ENCODE measurements at regions not wholly inside any gene's neighbourhood (a gene's known extent, or its start where the extent isn't known, plus 50 kb on each side); places are given as distances from the start of the nearest gene placed in this dataset.
"Not testable (repeated sequence)": the region's sequence is repeated elsewhere in the genome, so short reads cannot be mapped to it uniquely, and the experiment has no call there.

GRCh38 chr6:99818161-99818560, 175.9 kb downstream of the MCHR2 start:
- no peak for DNase-seq (ENCODE audit: extremely low spot score)
- TF ChIP-seq FOXK2 (IDR thresholded peaks at IDR 0.05) (no peak), TARDBP (IDR thresholded peaks at IDR 0.05) (no peak), ELF4 (IDR thresholded peaks at IDR 0.05) (no peak), L3MBTL2 (conservative IDR thresholded peaks at IDR 0.05) (no peak)
- ChIA-PET POLR2A (no interaction called here), CTCF (no interaction called here)

DNA sequence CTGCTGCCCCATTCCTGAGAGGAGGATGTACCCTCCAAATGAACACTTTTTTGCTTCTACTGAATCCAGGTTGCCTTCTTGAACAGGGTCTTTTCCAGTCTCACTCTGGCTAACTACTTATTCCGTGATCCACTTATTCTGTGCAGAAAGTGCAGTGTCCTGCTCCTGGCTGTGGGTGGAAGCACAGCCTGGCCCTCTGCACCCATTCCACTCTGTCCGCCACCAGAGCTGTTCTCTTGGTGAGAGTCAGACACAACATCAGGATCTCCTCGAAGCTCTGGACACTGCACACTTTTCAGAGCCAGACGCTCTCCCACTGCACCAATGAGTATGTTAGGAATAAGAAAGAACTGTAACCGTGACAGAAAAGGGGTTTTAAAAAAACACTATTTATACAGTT, 174.2 kb downstream of the MCHR2 start:
- POLR2A ChIA-PET = no interaction called here
- CTCF ChIA-PET = no interaction called here
- no peak for TF ChIP-seq CTBP1 (IDR thresholded peaks at IDR 0.05; ENCODE audit: borderline replicate concordance)
- no peak for TF ChIP-seq TARDBP (IDR thresholded peaks at IDR 0.05)
- no peak for TF ChIP-seq FOXM1 (IDR thresholded peaks at IDR 0.05; ENCODE audit: borderline replicate concordance)
- TF ChIP-seq LEF1 (IDR thresholded peaks at IDR 0.05; ENCODE audit: borderline replicate concordance) = no peak
- DNase-seq (ENCODE audit: extremely low spot score) = no peak

GRCh38 chr6:99821164-99821563, 172.9 kb downstream of the MCHR2 start:
- DNase-seq (ENCODE audit: extremely low spot score) = no peak
- no peak for TF ChIP-seq SP1 (IDR thresholded peaks at IDR 0.05)
- POLR2A ChIA-PET = no interaction called here
- CTCF ChIA-PET = interaction anchor here (0.7 kb wide), 1 partner anchor 362 kb away, joined by 3 read pairs; no protein-coding TSS in a partner anchor

GRCh38 chr6:99822741-99823512, 171.1 kb downstream of the MCHR2 start:
- TF ChIP-seq LEF1 (IDR thresholded peaks at IDR 0.05; ENCODE audit: borderline replicate concordance) (no peak), L3MBTL2 (conservative IDR thresholded peaks at IDR 0.05) (no peak), FOXM1 (IDR thresholded peaks at IDR 0.05; ENCODE audit: borderline replicate concordance) (no peak), SUZ12 (IDR thresholded peaks at IDR 0.05) (no peak), FOXK2 (IDR thresholded peaks at IDR 0.05) (no peak), ARNT (IDR thresholded peaks at IDR 0.05) (no peak), HDGF (IDR thresholded peaks at IDR 0.05; ENCODE audit: borderline replicate concordance) (no peak), ELF4 (IDR thresholded peaks at IDR 0.05) (no peak), TARDBP (IDR thresholded peaks at IDR 0.05) (no peak), NFRKB (IDR thresholded peaks at IDR 0.05) (no peak), ZNF384 (IDR thresholded peaks at IDR 0.05) (no peak), CTBP1 (IDR thresholded peaks at IDR 0.05; ENCODE audit: borderline replicate concordance) (no peak), BHLHE40 (IDR thresholded peaks at IDR 0.05; ENCODE audit: borderline replicate concordance) (no peak), FOXA1 (IDR thresholded peaks at IDR 0.05) (no peak), SP1 (IDR thresholded peaks at IDR 0.05) (no peak)
- TF ChIP-seq, protein P1, sequence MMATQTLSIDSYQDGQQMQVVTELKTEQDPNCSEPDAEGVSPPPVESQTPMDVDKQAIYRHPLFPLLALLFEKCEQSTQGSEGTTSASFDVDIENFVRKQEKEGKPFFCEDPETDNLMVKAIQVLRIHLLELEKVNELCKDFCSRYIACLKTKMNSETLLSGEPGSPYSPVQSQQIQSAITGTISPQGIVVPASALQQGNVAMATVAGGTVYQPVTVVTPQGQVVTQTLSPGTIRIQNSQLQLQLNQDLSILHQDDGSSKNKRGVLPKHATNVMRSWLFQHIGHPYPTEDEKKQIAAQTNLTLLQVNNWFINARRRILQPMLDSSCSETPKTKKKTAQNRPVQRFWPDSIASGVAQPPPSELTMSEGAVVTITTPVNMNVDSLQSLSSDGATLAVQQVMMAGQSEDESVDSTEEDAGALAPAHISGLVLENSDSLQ (IDR thresholded peaks at IDR 0.05) = no peak
- peak; percentile 47 for DNase-seq (ENCODE audit: extremely low spot score)
- ChIA-PET CTCF (interaction anchor here (0.6 to 1.8 kb wide), 8 partner anchors 19 to 673 kb away, joined by 3 to 9 read pairs (median 4); no protein-coding TSS in a partner anchor), POLR2A (interaction anchor here (1.3 kb wide), 1 partner anchor 209 kb away, joined by 3 read pairs; no protein-coding TSS in a partner anchor)

DNA sequence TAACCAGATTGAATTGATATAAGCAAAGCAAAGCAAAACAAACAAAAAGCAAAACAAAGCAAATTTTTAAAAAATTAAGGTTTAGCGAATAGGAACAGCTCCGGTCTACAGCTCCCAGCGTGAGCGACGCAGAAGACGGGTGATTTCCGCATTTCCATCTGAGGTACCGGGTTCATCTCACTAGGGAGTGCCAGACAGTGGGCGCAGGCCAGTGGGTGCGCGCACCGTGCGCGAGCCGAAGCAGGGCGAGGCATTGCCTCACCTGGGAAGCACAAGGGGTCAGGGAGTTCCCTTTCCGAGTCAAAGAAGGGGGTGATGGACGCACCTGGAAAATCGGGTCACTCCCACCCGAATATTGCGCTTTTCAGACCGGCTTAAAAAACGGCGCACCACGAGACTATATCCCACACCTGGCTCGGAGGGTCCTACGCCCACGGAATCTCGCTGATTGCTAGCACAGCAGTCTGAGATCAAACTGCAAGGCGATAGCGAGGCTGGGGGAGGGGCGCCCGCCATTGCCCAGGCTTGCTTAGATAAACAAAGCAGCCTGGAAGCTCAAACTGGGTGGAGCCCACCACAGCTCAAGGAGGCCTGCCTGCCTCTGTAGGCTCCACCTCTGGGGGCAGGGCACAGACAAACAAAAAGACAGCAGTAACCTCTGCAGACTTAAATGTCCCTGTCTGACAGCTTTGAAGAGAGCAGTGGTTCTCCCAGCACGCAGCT, 170.3 kb downstream of the MCHR2 start:
- ChIA-PET POLR2A (interaction anchor here (1.3 kb wide), 1 partner anchor 210 kb away, joined by 3 read pairs; no protein-coding TSS in a partner anchor), CTCF (interaction anchor here (0.7 to 1.8 kb wide), 3 partner anchors 18 to 356 kb away, joined by 3 to 6 read pairs (median 4); no protein-coding TSS in a partner anchor)
- DNase-seq (ENCODE audit: extremely low spot score) = not testable (repeated sequence)

DNA sequence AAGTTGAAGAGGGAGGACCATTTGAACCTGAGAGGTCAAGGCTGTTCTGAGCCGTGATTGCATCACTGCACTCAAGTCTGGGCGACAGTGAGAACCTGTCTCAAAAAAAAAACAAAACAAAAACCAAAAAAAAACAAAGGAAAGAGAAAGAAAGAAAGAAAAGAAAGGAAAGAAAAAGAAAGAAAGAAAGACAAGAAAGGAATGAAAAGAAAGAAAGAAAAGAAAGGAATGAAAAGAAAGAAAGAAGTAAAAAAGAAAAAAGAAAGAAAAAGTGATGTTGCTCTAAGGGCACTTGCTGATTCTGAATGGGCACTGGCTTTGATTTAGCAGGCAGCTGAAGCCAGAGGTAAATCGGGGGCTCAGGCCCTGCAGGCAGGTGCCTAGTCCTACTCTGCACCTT, 161.0 kb downstream of the MCHR2 start:
- CTCF ChIA-PET = no interaction called here
- POLR2A ChIA-PET = no interaction called here

GRCh38 chr6:99836471-99836870, 157.6 kb downstream of the MCHR2 start:
- no peak for DNase-seq (ENCODE audit: extremely low spot score)
- ChIA-PET CTCF (no interaction called here), POLR2A (no interaction called here)
- TF ChIP-seq L3MBTL2 (conservative IDR thresholded peaks at IDR 0.05) (no peak), FOXM1 (IDR thresholded peaks at IDR 0.05; ENCODE audit: borderline replicate concordance) (no peak), BHLHE40 (IDR thresholded peaks at IDR 0.05; ENCODE audit: borderline replicate concordance) (no peak), NFRKB (IDR thresholded peaks at IDR 0.05) (no peak), ELF4 (IDR thresholded peaks at IDR 0.05) (no peak), TARDBP (IDR thresholded peaks at IDR 0.05) (no peak), FOXK2 (IDR thresholded peaks at IDR 0.05) (no peak), LEF1 (IDR thresholded peaks at IDR 0.05; ENCODE audit: borderline replicate concordance) (no peak), FOXA1 (IDR thresholded peaks at IDR 0.05) (no peak), ARNT (IDR thresholded peaks at IDR 0.05) (no peak), SUZ12 (IDR thresholded peaks at IDR 0.05) (no peak), HDGF (IDR thresholded peaks at IDR 0.05; ENCODE audit: borderline replicate concordance) (no peak), SP1 (IDR thresholded peaks at IDR 0.05) (no peak), ZNF384 (IDR thresholded peaks at IDR 0.05) (no peak), CTBP1 (IDR thresholded peaks at IDR 0.05; ENCODE audit: borderline replicate concordance) (no peak)
- TF ChIP-seq, protein P1 (IDR thresholded peaks at IDR 0.05) = no peak

More for the DNA sequence above, 161.0 kb downstream of the MCHR2 start:
- DNase-seq (ENCODE audit: extremely low spot score) = no peak
- TF ChIP-seq SUZ12 (IDR thresholded peaks at IDR 0.05) = no peak
- TF ChIP-seq FOXK2 (IDR thresholded peaks at IDR 0.05) = no peak
- no peak for TF ChIP-seq FOXM1 (IDR thresholded peaks at IDR 0.05; ENCODE audit: borderline replicate concordance)
- no peak for TF ChIP-seq SP1 (IDR thresholded peaks at IDR 0.05)
- TF ChIP-seq BHLHE40 (IDR thresholded peaks at IDR 0.05; ENCODE audit: borderline replicate concordance) = no peak
- TF ChIP-seq HDGF (IDR thresholded peaks at IDR 0.05; ENCODE audit: borderline replicate concordance) = no peak
- no peak for TF ChIP-seq TARDBP (IDR thresholded peaks at IDR 0.05)

All from HEK293T (cell line).